GM19455 (cell line): ENCODE measurements at regions not wholly inside any gene's neighbourhood (a gene's known extent, or its start where the extent isn't known, plus 50 kb on each side); places are given as distances from the start of the nearest gene placed in this dataset.
"Not testable (repeated sequence)": the region's sequence is repeated elsewhere in the genome, so short reads cannot be mapped to it uniquely, and the experiment has no call there.

Experiments
- ATAC-seq: cut with Tn5 transposase; IDR thresholded peaks from one replicate; pipeline ENCODE4 v1.9.1; 2021; ENCODE audit not compliant: unreplicated experiment

DNA sequence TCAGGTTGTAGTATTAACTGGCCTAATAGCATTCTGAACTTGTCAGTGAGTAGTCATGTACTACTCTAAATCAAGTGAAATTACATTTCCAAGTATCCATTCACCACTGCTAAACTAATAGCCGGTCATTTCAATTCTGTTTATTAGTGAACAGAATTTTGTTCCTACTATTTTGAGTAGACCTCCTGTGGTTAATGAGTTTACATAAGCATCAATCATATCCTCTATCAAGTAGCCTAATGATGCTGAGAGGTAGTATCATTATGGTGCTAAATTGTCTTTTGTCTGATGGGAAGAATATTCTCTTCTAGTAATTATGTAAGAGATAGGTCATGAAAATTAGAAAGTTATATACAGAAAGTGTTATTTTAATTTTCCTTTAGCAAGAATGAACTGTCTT, 602.8 kb downstream of the KCNT2 start:
- ATAC-seq = no peak

DNA sequence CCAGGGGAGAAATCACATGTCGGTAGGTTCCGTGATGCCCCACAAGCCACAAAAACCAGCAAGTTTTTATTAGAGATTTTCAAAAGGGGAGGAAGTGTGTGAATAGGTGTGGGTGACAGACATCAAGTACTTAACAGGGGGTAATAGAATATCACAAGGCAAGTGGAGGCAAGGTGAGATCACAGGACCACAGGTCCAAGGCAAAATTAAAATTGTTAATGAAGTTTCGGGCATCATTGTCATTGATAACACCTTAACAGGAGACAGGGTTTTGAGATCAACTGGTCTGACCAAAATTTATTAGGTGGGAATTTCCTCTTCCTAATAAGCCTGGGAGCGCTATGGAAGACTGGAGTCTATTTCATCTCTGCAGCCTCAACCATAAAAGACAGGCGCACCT, 603.9 kb downstream of the KCNT2 start:
- ATAC-seq = not testable (repeated sequence)

DNA sequence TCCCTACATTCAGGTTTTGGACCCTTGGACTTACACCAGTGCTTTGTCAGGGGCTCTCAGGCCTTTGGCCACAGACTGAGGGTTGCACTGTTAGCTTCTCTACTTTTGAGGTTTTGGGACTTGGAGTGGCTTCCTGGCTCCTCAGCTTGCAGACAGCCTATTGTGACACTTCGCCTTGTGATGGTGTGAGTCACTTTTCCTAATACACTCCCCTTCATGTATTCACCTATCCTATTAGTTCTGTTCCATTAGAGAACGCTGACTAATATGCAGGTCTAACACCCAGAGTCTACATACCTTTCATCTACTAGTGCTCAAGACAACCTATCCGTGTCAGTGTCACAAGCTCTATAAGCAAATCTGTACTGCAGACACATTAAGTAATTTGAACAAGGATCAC, 605.3 kb downstream of the KCNT2 start:
- no peak for ATAC-seq

DNA sequence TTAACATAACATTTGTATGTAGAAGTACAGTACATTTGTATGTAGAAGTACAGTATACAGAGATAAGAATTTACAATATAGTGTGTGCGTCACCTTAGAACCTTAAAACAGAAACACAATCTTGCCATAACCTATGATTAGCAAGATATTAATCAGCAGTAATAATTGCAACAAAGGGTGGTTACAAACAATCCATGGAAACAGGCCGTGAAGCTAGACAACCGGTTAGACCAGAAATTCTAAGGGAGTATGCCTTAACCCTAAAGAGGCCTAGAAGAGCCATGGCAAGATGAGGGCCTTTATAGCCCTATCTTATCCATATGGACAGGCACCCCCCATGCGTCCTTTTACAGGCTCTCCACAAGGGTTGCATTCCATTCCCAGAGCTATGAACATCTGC, 605.9 kb downstream of the KCNT2 start:
- not testable (repeated sequence) for ATAC-seq

DNA sequence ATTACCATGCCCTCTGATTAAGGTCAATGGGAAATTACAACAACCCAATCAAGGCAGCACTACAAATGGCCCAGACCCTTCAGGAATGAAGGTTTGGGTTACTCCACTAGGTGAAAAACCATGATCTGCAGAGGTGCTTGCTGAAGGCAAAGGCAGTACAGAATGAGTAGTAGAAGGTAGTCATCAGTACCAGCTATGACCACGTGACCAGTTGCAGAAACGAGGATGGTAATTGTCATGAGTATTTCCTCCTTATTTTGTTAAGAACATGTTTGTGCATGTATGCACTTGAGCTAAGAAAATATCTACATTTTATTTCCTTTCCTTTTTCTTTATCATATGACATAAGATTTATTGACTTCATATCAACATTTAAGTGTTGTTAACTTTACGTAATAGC, 607.1 kb downstream of the KCNT2 start:
- ATAC-seq = no peak

DNA sequence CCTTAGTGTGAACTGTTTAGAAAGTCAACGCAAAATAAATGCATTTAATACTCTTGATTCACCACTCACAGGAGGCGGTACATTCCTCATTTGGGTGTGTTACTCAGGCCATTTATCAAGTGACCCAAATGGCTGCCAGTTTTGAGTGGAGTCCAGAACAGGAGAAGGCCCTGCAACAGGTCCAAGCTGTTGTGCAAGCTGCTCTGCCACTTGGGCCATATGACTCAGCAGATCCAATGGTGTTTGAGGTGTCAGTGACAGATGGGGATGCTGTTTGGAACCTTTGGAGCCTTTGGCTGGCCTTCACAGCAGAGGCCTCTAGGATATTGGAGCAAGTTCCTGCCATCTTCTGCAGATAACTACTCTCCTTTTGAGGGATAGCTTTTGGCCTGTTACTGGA, 609.2 kb downstream of the KCNT2 start:
- ATAC-seq = no peak

DNA sequence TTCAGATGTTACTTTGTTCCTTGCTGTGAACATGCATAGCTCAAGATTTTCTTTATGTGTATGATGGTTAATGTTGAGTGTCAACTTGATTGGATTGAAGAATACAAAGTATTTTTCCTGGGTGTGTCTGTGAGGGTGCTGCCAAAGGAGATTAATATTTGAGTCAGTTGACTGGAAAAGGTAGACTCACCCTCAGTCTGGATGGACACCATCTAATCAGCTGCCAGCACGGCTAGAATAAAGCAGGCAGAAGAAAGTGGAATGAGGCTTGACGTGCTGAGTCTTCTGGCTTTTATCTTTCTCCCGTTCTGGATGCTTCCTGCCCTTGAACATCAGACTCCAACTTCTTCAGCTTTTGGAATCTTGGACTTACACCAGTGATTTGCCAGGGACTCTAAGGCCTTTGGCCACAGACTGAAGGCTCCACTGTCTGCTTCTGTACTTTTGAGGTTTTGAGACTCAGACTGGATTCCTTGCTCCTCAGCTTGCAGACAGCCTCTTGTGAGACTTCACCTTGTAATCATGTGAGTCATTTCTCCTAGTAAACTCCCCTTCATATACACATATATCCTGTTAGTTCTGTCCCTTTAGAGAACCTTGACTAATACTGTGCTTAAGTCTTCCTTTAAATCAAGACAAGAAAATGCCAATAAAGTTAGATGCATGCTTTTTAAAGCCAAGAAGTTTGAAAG, 626.6 kb downstream of the KCNT2 start:
- no peak for ATAC-seq

DNA sequence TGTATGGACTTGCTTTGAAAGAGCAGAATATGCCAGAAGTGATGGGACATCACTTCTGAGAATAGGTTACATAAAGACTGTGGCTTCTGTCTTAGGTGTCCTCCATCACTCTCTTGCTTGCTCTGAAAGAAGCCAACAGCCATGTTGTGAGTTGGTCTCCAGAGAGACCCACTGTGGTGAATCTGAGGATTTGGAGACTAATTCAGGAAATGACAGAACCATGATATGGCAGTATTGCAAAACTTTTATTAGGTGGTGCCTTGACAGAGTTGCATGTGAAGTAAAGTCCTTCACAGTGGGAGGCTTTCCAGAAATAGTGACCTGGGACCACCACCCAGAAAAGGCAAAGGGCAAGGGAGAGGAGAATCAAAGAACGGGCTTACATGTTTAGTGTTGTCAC, 628.6 kb downstream of the KCNT2 start:
- no peak for ATAC-seq

DNA sequence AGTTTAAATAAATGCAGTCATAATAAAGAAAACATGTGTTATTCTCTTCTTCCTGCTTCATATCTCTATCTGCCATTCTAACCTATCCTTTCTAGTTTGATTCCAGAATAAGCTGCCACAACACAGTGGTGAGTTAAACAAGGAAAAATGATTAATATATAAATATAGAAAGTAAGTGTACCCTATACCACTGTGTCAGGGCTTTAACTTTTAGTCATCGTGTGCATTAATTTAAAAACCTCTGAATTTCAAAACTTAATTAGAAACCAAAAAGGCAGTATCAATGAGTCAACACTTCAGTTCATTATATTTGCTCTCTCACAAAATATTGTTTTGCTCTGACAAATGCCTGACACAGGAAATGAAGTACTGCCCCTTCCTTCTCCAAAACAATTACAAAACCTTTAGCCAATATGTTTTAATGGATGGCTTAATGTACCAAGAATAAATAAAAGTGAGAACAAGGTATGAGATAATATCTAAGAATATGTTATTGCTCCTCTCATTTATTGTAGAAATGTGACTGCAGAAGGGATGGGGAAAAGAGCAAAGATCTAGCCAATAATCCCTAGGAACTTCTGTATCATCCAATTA, 634.8 kb downstream of the KCNT2 start:
- ATAC-seq = no peak

DNA sequence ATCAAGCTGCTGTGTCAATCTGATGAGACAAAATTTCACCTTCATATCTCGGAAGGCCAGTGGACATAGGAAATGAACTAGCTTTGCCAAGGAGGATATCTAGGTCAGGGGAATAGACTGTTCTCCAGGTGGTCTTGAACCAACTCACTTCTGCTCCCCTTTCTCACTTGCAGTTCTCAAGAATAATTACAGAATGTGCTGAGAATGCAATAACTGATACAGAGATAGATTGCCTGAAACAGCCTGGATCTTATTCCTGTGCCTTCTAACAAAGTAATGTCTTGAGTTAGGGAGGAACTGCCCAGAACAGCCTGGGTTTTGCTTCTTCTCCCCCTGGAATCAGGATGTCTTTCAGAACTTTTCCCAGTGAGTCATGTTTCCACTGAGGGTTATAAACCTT, 636.7 kb downstream of the KCNT2 start:
- no peak for ATAC-seq

DNA sequence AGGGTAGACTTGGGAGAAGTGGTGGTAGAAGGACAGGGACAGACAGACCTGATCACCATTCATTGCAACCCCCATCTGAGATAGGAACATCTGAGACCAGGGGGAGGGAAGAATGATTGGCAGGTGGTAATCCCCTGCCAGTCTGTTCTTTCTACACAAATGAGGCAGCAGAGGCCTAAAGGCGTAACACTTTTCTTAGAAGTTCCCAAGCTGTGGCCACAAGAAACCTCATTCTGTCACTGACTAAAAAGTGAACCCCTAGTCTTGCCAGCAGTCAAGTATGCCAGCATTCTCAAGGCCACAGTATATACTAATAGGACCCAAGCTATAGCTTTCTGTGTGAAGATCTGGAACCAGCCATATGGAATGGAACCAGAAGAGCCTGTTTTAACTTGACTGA, 638.0 kb downstream of the KCNT2 start:
- no peak for ATAC-seq

DNA sequence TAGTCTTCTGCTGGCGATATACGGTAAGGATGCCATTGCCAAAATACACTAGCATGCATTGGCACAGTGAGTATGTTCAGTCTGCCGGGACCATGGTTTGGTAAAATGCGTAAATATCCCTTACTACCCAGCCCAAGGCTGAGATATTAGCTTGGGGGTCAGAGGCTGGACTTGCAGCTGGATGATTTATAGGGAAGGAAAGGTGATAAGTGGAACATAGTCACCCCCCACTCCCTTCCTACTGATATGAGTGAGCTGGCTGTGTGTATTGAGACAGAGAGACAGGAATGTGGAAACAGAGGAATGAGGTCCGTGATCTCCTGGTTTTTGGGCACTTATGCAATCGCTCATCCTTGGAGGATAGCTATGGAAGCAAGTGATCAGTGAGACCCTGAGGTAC, 642.8 kb downstream of the KCNT2 start:
- no peak for ATAC-seq

DNA sequence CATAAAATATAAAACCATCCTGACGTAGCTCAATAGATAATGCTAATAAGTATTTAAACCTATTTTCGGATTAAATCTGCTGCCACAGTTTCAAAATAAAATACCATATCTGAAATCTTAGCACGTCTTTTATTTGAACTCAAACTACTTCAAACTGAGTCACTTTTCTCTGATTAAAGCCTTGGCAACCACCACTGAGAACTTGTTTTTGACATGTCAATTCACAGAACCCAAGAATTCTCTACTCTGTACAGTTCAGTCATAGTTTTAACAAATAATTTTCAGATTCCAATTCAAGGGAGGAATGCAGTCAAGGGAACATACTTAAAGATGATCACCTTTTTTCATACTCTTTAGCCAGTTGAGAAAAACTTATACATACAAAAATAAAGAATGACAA, 643.2 kb downstream of the KCNT2 start:
- no peak for ATAC-seq

DNA sequence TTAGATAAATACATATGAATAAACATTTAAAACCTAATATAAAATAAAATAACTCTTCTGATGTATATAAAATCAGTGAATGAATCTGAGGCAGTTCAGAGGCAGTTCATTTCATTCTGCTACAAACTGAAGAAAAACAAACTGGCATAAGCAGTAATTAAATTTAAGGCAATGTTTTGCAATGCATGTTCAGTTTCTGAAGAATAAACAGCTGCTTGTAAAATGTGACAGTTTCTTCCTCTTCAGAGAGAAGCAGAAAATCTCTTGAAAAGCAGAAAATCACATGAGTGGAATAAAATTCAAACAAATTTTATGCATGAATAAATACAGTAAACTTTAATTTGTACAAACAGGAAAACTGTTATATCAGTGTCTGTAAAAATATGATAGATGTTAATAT, 643.7 kb downstream of the KCNT2 start:
- no peak for ATAC-seq

DNA sequence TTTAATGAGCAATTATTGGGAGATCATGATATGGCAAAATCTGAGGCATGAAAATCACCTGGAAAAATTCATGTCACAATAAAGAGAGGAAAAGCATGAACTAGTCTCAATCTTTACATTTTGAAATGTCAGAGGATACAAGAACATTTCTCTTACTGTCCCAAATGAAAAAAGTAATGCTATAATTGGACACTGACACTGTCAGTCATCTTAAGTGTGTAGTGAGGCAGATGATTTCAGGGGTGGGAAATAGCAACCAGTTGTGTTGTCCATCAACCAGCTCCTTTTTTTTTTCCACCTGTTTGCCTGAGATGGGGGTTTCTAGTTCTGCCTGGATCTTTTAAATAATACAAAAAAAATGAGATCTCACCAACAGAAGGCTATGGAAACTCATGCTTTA, 646.2 kb downstream of the KCNT2 start:
- ATAC-seq = no peak

DNA sequence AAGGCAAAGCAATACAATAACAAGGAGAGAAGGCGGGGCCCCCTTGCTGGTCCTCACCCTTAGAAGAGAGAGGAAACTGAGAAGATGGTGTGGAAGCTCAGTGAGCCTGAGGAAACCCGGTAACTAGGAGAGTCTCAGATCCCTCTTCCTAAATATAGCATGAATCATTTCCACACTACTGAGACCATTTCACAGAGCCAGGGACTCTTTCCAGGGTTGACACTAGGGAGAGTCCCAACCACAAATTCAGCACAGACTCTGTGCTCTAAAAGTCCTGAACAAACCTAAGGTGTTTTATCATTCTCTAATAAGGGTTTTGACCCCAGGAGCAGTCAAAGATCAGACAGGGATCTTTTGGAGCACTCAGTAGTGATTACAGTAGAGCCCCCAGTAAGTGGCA, 647.7 kb downstream of the KCNT2 start:
- ATAC-seq = no peak

DNA sequence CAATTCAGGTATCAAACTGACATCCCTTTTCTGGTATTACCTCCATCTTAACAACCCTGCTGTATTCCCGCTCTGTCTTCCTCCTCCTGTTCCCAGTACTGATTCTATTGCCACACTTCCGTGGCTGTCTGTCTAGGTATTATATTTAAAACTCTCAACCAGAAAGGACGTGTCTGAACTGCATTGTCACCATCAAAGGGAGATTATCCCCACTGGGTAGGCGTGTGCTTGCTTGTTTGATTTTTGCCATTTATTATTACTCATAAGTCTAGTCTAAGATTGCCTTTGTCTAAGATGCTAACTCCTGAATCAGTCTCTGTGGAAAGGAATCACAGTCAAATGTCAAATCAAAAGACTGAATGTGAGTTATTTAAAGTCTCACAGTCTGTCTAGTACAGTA, 650.1 kb downstream of the KCNT2 start:
- ATAC-seq = no peak

DNA sequence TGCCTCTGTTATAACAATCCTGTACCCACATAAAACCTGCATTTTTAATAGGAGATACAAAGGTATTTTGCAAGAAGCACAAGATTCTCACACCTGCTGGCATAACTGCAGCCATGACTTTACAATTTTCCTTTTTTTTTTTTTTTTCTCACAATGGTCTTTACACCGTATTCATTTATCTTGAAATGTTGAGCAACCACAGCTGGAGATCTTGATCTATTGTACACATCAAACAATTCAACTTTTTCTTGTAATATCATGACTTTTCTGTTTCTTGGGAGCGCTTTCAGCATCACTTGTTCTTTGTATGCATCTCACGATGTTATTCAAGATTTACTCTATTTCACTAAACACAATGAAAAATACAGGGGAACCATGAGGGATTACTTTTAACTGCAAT, 651.4 kb downstream of the KCNT2 start:
- no peak for ATAC-seq

DNA sequence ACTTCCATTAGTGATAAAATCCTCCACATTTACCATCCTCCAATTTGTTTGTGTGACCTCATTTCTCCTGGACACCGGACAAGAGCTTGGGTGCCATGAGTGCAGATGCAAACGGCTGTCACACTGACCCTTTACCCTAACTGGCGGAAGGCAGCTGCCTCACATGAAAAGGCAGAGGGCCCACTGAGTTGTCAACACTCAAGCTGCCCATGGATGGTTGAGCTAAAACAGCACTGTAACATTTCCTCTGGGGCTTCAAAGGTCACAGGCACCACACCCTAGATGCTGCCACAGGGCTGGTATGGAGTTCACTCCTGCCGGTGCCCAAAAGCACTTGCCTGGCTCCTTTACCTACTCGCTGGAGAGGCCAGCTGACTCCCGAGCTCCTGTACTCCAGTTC, 653.4 kb downstream of the KCNT2 start:
- no peak for ATAC-seq

DNA sequence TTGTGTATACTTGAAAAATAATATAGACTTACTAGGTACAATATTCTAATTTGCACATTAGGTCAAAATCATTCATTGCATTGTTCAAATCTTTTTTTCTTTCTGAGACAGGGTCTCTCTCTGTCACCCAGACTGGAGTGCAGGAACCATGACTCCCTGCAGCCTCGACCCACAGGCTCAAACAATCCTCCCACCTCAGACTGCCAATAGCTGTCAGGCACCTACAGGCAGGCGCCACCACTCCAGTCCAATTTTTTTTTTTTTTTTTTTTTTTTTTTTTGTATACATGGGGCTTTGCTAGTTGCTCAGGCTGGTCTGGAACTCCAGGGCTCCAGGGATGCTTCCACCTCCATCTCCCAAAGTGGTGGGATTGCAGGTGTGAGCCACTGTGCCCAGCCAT, 656.9 kb downstream of the KCNT2 start:
- no peak for ATAC-seq

DNA sequence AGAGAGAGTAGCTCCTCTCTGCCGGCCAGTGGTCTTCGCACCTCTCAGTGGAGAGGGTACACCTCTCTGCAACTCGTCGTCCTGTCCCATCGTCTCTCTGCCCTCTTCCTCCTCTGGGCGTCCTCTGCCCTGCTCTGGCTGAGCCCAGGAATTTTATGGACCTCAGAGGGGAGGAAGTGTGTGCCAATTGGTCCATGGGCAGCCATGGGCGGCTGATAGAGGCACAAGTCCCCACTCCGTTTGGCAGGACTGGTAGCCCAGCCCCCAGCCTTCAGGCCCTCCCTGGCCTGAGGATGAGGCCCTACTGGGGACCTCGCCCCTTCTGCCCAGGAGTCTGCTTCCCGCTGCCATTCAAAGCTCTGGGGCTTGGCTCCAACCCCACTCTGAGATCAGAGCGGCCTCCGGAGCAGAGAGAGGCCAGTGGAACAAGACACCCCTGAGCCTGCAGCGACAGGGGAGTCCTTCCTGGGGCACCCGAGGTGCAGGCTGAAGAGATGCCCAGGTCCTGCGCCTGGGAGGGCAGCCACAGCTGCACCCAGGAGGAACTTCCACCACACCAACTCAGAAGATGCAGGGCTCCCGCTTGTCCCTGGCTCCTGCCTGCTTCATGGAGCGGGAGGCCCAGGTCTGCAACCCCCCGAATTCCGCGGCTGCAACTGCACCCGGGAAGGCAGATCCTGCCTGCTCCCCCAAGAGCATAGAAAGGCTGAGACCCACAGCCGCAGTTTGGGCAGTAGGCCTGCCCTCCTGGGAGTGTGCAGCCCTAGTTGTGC, 659.9 kb downstream of the KCNT2 start:
- no peak for ATAC-seq

DNA sequence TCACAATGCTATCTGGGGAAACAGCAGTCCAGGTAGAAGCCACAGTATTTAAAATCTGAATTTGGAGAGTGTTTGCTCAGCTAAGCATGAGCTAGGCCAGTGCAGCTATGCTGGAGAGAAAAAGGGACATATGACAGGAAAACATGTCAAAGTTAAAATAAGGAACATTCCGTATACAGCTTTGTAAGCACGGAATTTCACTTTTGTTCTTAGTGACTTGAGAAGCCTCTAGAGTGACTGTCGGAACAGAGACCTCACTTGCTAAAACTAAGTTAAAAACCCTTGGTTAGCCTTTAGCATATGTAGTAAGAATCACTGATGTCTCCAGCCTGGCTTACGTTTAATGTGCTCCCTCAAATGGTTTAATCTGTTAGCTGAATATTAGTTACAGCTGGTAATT, 661.7 kb downstream of the KCNT2 start:
- no peak for ATAC-seq
